Cardiac septum (tissue), 1 donor: ENCODE measurements at regions not wholly inside any gene's neighbourhood (a gene's known extent, or its start where the extent isn't known, plus 50 kb on each side); places are given as distances from the start of the nearest gene placed in this dataset.

ENCODE experiments used
- DNase-seq: peaks from one replicate; pipeline ENCODE4 v3.0.0-alpha.2; 2020; ENCODE audit warnings: low spot score
- intact Hi-C: fragments of 100-400 bp; cut with DNase I; formaldehyde crosslinking; loops from one replicate; pipeline ENCODE4 v1.14.0; 2022
- donor health status: DM: no; HTN: no; CAD: no.

DNA sequence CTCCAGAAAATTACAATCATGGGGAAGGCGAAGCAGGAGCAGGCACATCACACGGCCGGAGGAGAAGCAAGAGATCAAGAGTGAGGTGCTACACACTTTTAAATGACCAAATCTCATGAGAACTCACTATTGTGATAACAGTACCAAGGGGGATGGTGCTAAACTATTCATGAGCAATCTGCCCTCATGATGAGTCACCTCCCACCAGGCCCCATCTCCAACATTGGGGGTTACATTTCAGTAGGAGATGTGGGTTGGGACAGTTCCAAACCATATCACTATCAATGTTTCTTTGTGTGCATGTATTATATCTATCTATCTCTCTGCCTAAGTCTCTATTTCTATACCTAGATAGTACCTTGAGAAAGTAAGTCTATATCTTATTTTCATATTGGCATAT is 724.8 kb downstream of the CDH11 start:
- intact Hi-C loops = no loop called here
- DNase-seq = no peak

DNA sequence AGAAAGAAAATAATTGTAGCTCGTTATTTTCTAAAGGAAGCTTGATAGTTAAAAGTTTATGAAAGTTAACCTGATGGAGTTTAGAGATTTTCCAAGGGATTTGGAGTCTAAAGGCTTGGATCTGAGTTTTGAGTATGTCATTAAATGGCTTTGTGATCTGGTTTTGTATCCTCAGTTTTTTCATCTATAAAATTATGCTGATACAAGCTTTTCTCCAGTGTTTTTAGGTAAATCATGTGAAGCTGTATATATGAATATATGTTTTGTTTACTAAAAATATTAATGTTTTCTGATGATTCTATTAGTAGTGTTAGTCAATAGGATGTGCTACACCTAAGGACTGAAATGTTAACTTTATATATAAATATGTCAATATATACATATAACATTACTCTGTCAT is 727.8 kb downstream of the CDH11 start:
- intact Hi-C loops = no loop called here
- no peak for DNase-seq

DNA sequence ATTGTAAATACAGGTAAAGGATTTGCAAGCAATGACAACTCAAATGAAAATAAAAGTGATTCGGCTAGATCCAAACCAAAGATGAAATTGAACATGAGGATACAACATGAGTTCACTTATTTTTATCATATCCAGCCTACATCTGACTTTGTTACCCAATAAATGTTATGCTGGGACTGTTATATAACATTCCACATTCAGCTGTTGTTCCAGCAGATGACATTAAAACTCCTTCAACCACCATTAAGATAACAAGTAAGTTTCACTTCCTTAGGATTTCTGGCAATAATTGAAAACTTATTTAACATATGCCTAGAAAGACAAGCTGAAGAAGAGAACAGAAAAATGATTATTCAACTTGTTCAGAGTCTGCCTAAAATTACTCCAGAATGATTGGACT is 729.4 kb downstream of the CDH11 start:
- intact Hi-C loops = no loop called here
- no peak for DNase-seq

DNA sequence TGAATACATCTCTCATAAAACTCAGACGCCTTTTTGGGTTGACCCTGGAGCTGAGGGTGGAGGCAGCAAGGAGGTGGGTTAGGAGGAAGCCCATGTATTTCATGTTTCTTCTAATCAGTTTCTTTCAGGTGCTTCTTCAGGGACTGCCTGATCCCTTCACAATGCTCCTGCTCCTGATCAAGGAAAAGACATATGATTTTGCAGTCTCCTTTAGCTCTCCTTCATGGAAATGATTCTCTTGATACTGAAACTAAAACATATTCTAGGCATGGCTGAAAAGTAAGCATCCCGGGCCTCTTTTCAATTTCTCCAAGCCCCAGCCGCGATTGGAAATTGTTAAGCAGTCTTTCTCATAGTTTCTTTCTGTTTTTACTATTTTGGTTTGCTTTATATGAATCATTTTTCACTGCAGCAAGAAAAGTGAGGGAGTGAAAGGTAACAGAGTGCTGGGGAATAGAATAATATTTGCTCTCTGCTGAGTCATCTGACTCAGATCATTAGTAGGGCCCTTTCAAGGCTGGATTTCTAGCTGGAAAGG is 730.7 kb downstream of the CDH11 start:
- DNase-seq = no peak
- intact Hi-C loops = no loop called here

DNA sequence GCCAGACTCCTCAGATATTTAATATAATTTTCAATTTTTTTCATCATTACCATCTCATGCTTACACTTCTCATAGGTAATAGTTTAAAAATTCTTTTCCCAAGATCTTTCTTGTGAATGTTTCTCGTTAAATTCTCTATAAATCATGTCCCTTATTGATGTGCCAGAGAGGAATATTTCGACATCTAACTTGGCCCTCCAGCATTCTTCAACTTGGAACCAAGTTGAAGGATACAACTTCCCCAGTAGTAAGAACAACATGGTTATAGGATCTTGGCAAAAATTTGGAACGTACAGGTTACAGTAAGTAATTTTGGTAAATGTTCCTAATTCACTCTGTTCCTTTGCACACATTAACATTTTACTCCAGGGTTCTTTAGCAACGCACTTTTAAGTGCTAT is 731.8 kb downstream of the CDH11 start:
- intact Hi-C loops = no loop called here
- no peak for DNase-seq

DNA sequence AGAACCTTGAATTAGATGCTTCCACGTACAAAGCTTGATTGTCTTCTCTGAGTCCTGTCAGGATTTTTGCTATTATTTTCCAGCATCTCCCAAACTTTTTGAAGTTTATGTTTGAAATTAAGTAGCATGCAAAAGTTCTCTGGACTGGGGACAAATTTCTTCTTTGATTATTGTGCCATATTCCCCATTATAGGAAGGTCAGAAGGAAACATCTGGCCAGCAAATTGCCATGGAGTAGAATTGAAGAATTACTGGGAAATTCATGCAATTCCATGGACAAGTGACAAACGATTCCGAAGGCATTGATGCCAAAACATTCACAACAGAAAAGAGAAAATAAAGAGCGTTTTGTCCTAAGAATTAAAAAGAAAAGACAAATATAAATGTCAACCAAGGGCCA is 737.2 kb downstream of the CDH11 start:
- intact Hi-C loops = no loop called here
- no peak for DNase-seq

DNA sequence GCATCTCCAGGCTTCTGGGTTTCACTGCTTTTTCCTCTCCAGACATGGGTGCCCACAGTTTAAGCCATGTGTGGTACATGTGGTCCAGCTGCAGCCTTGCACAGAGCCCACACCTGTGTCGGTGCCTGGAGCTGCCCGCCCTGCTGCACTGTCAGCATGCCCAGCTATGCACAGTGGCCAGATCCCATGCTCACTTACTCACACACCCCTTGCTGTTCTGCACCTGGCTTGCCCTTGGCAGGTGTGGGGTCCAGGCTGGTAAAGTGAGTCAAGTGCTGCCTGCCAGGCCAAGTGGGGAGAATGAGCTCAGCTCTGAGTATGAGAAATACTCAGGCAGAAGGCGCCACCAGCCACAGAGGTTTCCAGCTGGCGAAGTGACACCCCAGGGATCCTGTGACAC is 739.9 kb downstream of the CDH11 start:
- no peak for DNase-seq
- intact Hi-C loops = no loop called here

DNA sequence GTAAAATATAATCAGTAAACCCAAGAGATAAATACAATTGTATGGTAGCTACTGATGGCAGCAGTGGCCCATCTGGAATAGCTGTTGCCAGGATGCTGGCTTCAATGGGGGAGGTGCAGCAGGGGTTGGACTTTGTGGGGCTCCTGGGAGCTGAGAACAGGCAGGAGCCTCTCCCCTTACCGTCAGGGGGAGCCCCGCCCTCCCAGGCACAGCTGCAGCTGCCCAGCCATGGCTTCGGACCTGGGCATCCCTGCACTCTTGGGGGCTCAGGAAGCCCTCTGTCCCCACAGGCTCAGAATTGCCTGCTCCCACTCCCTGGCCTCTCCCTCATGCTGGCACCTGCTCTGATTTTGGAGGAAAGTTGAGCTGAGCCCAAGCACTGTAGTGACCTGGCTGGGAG is 741.1 kb downstream of the CDH11 start:
- no peak for DNase-seq
- intact Hi-C loops = no loop called here

DNA sequence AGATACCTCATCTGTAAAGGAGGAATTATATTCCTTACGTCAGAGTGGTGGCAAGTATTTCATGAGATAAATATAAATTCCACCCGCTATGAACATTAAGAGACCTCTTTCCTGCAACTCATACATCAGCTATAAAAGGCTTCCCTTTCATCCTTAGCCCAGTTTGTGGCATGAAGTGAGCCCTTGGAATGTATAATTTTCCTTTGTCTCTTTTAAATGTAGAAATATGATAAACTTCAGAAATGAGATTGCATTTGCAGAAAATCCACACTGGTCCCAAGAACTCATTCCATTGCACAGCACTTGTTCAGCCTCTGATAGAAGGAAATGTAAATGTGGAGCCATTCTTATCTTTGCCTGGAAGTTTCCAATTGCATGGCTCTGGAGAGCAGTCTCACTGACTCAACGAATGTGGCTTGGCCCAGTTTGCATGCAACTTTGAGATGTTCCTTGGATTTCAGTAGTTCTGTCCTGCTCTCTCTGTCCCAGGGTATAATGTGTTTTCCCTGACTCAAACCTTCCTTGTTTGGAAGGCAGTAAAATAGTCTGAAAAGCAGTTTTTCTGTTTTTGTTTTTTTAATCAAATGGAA is 746.4 kb downstream of the CDH11 start:
- no peak for DNase-seq
- intact Hi-C loops = no loop called here

DNA sequence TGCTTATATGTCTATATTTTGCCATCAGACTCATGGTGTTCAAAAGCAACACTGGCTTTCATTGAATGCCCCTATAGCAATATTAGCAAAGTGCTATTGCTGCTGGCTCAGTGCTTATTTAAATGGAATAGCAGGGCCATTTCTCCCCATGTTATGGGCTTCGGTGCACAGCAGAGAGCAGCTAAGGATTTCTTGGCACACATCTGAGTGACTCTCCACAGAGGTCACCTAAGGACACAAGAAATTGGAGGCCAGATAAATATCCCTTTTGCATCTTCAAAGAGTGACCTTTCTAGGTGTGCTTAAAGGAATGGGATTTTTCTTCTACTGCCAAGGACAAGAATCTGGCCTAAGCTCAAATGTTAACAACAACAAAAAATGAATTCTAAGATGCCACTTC is 751.8 kb downstream of the CDH11 start:
- no peak for DNase-seq
- intact Hi-C loops = no loop called here

DNA sequence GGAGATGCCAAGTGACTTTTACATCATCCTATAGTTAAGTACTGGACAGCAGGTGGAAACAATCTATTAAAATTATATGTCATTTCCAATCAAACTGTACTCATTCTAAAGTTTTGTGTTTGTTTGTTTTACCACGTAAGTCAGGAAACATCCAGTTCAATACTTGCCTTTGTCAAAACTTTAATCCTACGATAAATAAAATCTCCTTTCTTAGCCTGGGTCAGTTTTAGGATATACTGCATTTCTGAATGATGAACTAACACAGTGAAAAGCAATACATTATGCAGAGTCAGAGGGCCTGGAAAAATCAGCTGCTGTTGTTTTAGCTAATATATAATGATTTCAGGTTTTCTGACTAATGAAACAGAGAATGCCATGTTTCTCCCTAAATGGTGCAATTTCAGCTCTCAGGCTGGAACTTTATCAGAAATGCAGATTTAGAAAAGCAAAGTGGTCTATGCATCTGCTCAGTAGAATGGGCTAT is 756.4 kb downstream of the CDH11 start:
- intact Hi-C loops = no loop called here

DNA sequence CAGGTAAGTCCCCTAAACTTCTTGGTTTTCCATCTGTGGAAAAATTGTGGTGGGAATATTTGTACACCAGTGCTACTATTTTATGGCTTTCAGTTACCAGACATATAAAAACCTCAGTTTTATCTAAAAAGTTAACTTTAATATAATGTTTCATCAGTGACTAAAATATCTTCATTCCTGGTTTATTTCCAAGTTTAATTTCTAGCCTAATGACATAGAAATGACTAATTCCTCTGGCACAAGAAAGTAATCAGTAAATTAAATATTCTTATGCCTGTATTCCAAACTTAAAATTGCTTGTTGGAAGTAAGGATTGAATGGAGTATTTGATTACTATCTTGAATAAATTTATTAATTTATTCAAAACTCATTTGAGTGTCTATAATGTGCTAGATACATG is 757.0 kb downstream of the CDH11 start:
- intact Hi-C loops = no loop called here
- DNase-seq = no peak

More for the DNA sequence above, 756.4 kb downstream of the CDH11 start:
- DNase-seq = no peak

DNA sequence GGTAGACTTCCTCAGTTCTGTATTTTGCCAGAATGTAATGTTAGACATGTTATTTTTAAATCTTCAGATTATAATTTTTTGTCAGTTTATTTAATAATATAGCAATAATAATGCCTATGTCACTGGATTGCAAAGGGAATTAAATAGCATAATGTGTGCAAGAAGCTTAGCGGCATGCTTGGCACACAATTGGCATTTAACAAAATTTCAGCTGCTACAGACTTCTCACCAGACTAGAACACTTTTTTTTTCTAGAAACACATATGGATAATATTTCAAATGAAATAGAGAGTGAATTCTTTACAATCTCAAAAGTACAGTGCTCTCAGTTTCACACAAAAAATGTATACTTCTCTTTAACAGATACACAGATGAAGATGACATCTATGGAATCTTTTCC is 757.4 kb downstream of the CDH11 start:
- intact Hi-C loops = no loop called here
- no peak for DNase-seq

DNA sequence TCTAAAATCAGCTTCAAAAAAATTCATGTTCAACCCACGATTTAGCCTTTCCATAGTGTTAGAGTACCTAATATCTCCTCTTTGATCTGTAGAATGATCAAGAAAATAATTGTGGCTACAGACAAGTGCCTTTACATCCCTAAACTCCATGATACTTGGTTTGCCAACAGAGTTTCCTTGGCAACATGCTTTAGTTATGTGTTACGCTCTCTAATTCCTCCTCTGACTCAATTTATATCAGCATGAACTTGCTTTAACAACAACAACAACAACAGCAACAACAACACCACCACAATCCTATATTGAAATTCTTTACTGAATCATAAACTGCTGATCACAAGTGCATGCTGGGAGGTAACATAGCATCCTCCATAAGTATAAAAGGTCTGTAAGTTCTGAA is 757.8 kb downstream of the CDH11 start:
- intact Hi-C loops = no loop called here
- no peak for DNase-seq

DNA sequence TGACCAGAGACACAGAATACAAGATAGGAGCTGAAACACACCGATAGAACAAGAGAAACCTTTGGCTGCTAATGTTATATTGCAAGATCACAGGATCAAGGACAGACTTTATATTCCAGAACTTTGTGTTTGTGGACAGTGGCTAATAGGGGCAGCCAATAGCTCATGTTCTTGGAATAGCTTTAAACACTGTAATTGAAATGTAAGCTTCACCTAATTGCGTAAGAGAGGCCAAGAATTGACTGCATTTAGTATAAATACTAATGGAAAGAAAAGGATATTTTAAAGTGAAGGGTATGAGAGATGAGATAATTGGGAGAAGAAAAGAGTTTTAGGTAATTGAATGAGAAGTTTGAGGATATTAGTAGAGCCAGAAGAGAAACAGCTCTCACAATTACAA is 758.8 kb downstream of the CDH11 start:
- intact Hi-C loops = no loop called here

DNA sequence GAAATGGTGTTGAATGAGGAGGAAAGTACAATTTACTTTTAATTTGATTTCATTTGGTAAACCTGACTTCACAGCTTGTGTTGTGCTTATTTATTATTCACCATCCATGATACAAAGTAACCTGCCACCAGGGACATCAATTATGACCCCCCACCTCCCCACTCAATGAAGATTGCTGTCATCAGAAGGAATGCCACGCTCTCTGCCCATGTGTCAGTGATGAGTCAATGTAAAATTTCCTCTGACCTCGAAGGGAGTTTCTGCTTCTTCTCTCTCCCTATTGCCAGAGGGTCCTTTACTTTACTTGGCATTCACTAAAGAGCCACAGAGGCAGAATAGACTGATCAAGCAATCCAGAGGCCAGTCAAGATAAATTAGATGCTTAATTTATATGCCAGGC is 759.7 kb downstream of the CDH11 start:
- intact Hi-C loops = no loop called here
- DNase-seq = no peak

More for the DNA sequence above, 758.8 kb downstream of the CDH11 start:
- DNase-seq = no peak

DNA sequence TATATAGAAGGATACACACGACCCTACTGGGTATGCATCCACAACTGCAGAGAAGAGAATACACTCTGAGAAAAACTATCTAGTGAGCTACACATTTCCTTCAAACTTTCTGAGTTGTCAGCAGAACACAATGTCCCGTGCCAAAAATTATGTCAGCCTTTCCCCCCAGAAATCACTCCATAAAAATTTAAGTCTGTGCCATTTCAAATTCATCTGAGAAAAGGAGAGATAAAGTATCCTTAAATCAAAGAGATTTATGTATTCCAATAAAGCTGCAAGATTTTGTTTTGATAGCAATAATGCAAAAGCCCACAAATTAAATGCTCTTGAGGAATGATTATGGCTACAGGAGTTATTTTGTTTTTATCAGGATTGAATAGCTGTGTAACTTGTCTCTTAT is 760.1 kb downstream of the CDH11 start:
- DNase-seq = no peak
- intact Hi-C loops = no loop called here

DNA sequence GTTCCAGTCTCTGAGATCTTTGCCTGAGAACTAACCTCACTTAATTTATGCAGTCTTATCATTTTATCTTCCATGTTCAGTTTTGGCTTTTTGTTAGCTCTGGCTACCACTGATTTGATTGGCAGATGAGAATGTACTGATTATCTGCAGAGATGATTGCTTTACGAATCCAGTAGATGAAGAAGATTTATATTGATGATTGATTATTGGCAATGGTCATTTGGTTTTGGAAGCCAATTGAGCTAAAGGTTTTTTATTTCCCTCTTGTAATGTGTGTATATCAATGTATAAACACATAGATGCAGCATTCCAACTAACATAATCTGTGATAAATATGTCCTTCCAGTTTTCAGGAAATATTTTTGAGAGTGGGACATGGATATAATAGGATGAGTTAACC is 763.6 kb downstream of the CDH11 start:
- DNase-seq = no peak
- intact Hi-C loops = no loop called here

DNA sequence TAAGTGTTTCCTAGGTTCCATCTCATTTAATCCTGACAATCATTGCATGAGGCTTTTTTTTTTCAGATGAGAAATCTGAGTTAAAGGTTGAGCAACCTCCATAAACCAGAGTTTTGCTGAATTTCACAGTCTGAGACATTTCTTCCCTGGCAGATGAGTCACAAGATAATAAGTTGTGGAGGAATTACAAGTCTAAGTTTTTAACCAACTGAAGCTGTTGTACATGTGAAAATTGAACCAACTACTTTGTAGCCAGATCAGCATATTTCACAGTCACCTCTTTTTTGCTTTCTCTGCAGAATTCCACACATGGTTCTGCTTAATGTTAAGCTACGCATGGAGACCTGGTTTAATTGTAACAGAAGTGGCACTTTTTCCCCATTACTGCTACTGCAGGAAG is 765.6 kb downstream of the CDH11 start:
- intact Hi-C loops = no loop called here
- no peak for DNase-seq

DNA sequence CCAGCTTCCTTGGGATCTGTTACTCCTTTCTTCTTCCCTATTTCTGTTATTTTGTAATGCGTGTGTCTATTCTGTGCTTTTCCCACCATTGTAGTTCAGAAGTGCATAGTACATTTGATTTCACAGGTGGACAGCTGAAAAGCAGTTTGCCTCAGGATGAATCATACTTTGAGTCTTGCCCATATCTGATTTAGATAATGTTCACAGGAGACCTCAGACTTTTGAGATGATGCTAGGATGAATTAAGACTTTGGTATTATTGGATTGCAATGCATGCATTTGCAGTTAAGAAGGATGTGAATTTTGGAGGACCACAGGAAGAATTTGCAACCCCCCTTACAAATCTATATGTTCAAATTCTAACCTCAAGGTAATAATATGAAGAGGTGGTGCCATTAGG is 769.6 kb downstream of the CDH11 start:
- no peak for DNase-seq
- intact Hi-C loops = no loop called here

DNA sequence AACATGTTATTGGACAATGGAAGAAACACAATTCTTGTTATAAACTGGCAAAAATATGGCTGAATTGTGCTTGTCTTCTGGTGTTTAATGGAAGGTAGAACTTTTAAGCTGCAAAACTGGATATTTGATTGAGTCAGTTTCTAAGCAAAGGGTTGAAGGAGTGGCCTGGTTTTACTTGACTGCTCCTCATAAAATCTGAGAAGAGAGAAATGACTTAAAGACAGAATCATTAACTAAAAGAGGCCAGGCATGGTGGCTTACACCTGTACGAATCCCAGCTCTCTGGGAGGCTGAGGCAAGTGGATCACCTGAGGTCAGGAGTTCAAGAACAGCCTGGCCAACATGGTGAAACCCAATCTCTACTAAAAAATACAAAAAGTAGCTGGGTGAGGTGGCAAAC is 770.7 kb downstream of the CDH11 start:
- DNase-seq = no peak
- intact Hi-C loops = no loop called here

DNA sequence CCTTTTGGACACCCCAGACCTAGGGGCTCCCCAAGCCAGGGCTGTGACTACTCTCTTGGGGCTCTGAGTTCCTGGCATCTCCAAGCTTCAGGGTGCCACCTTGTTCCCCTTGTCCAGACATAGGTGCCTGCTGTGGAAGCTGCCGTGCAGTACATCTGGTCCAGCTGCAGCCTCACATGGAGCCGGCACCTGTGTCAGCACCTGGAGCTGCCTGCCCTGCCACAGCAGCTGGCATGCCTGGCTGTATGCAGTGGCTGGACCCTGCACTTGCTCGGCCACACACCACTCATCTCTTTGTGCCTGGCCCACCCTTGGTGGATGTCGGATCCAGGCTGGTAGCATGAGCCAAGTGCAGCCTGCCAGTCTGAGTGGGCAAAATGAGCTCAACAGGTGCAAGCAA is 775.8 kb downstream of the CDH11 start:
- intact Hi-C loops = no loop called here
- no peak for DNase-seq
